GM18511 (cell line): ENCODE measurements at regions not wholly inside any gene's neighbourhood (a gene's known extent, or its start where the extent isn't known, plus 50 kb on each side); places are given as distances from the start of the nearest gene placed in this dataset.

Experiments used
- ATAC-seq: cut with Tn5 transposase; IDR thresholded peaks from one replicate; pipeline ENCODE4 v1.9.1; 2021; ENCODE audit warnings: mild to moderate bottlenecking, moderate library complexity; ENCODE audit not compliant: unreplicated experiment

- ATAC-seq = no peak
Measured at GRCh38 chr2:84290537-84290936, 168.5 kb downstream of the SUCLG1 start.

DNA sequence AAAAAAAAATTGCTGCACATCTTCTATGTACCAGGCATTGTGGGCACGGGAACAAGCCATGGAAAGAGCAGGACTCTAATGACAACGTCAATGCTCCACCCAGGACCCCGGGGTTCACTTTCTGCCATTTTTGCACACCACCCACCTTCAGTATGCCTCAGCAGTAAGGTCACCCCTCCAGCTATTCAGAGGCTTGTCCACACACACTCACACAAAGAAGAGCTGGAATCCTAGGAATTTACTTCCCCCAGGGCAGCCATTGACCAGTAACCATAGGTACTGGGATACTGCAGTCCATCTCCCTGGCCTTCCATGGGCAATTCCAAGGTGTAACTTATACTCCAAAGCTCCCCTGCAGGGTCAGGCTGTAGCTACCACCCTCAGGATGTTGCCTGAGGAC lies 170.8 kb downstream of the SUCLG1 start:
- ATAC-seq = no peak

DNA sequence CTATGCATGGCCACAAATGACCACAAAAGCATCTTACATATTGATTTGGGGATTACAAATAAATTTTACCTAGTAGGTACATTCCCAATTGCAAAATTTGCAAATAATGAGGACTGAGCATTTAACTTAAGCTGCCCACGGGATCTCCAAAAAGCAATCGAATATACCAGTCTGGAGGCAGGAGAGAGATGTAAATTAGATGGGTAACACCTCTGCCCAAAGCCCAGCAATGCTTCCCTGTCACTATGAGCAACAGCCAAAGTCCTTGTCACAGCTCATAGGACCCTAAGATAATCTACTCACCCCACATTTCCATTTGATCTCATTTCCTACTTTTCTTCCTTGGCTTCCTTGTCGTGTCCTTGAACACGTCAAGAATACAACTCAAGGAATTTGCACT lies 172.2 kb downstream of the SUCLG1 start:
- no peak for ATAC-seq

- ATAC-seq = no peak
Measured at GRCh38 chr2:84285056-84285747, 173.9 kb downstream of the SUCLG1 start.

- ATAC-seq = no peak
Measured at GRCh38 chr2:84283506-84283905, 175.6 kb downstream of the SUCLG1 start.

DNA sequence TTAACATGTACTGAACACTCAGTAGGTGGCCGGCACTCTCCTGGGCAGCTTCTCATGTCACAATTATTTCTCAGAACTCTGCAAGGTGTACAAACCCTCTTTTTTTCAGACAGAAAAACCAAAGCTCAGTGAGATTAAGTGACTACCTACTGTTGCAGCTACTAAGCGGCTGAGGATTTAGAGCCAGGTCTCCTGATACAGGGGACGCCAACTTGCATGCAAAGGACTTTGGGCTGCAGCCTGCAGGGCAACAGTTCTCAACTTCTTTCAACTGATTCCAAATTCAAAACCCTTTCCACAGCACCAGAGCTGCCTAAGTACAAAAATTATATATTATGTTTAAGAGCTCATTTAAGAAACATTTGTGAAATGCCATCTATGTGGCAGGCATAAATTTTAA lies 177.6 kb downstream of the SUCLG1 start:
- ATAC-seq = no peak

DNA sequence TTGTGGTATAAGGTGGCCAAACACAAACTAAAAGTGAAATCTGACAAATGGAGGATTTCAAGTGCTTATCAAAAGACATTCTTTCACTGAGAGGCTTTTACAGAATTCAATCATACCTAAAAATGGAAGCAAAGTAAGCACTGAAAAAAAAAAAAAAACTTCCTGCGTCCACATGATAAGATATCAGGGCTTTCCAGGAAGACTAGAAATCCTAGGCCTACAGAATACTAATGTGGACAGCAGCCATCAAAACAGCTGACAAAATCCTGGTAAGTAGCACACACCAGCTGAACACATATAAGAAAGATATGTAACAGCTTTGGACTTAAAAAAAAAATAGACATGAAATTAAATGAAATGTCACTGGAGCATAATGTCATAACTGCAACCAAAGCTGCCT lies 178.2 kb downstream of the SUCLG1 start:
- ATAC-seq = no peak

- ATAC-seq = no peak
Measured at GRCh38 chr2:84278386-84278785, 180.7 kb downstream of the SUCLG1 start.

GRCh38 chr2:84276590-84277255 lies 182.4 kb downstream of the SUCLG1 start:
- ATAC-seq = no peak

DNA sequence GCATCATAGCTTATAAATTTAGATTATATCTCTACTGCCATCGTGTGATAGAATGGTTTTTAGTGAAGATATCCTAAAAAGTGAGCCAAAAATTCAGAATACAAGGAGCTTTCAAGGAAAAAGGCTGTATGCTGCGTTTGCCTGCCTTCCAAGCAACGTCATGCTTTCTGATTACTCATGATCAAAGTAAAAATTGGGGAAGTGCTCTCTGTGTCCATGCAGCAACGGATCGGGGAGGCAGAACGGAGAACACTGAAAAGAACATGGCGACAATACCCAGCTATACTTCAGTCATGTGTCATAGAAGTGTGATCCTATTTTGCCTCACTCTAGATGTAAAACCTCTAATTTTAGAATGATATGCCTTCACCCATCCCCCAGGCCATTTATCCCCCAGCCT lies 185.7 kb downstream of the SUCLG1 start:
- ATAC-seq = no peak

GRCh38 chr2:84271977-84272376 lies 187.1 kb downstream of the SUCLG1 start:
- ATAC-seq = no peak

DNA sequence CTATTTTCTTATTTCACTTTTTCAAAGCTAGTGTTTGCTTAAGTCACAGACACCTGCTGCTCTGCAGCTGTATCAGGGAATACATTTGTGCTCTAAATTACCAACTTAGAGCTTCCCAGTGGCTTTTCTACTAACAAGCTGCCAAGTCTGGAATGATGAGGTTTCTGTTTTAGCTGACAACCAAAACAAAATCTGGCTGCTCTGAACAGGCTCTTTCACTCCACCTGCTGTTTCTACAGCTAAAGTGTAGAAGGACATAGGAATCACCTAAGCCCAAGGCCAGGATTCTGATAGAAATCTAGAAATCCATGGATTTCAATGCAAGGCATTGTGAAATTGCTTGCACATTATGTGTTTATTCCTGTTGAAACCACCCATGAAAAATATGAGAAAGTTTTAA lies 201.2 kb downstream of the SUCLG1 start:
- no peak for ATAC-seq

- no peak for ATAC-seq
Measured at GRCh38 chr2:84251651-84252302, 207.3 kb downstream of the SUCLG1 start.

GRCh38 chr2:84249140-84249539 lies 209.9 kb downstream of the SUCLG1 start:
- no peak for ATAC-seq

DNA sequence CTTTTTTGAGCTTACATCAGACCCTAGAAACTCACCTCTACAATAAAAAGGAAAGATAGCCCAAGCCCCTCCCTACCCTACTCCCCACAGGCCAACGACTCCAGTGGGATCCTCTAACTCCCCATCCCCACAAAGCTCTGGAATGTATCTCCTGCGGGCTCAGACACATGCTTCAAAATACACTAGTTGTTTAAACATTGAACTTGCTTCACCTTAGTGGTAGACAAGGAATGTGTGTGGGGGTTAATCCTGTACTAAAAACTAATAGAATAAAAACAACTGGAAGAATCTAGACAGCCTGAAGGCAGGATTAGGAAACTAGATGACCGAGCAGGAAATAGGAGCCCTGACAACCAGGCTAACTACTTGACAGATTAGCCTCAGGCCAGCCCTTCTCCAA lies 211.5 kb downstream of the SUCLG1 start:
- no peak for ATAC-seq

DNA sequence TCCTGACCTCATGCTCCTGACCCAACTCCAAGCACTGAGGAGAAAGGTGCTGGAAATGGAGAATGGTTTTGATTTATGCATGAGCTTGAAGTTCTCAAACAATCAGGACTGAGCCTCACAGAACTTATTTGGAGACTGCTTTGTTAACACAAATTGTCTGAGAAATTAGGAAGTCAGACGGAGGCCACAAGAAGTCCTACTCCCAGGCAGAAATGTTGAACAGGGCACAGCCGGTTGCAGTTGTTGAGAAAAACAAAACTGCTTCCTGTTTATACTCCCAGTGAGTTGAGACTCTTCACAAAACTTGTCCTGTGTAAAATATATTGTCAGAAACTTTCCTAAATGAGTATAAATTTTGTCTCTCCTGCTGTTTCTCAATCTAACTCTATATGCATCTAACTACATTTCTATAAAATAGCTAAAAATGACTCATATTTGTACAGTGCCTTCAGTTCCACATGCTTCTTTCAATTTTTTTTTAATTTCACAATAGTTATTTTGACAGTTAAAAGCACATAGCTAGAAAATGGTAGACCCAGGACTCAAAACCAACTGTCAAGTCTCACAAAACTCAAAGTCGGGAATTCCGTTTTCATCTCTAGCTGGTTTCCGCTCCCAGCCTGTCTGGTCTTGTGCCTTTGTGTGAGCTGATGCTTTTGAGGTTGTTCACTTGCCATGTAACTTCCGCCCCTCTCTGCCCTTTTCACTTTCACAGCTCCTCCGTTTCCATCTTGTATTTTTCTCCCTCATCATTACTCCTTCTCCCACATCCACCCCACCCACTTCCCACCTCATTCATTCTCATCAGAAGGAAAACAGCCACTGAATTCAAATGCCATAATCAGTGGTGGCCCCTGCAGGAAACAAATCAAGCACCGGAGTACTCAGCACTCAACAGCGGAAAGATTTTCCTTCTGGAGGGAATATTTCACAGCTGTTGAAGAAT lies 215.0 kb downstream of the SUCLG1 start:
- no peak for ATAC-seq

- ATAC-seq = no peak
Measured at GRCh38 chr2:84238907-84239306, 220.2 kb downstream of the SUCLG1 start.

GRCh38 chr2:84236288-84236687 lies 222.8 kb downstream of the SUCLG1 start:
- no peak for ATAC-seq

DNA sequence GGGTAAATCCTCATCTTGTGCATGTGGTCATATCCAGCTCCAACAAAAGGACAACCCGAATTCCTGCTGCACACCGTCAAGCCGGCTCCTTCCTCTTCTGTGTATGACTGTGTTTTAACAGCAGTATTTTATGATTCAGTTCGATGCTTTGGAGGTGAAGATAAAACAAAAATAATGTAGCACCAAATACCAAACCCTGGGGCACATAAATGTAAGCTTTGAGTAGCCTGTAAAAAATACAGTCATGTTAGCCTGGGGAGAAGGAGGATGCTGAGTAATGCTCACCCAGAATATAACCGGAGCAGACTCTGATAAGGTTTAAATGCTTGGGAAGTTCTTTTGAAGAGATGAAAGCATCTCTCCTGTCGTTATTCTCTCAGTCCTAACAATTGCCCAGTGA lies 225.0 kb downstream of the SUCLG1 start:
- no peak for ATAC-seq

DNA sequence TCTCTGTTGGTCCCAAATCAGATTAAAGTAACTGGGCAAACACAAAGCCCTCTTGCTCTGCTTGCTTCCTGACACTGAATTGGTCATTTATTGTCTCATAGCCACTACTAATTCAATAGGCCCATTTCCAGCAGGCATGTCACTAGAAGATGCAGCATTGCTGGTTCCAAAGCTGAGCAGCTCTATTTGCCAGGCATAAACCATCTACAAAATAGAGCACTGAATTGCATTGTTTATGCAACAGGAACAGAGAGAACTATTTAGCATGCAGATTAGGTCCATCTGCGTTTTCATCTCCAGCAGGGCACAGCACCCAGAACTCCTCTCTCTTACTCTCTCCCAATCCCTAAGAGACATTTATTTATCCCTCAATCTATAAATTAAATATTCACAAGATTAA lies 227.6 kb downstream of the SUCLG1 start:
- no peak for ATAC-seq

- ATAC-seq = no peak
Measured at GRCh38 chr2:84224121-84224520, 235.0 kb downstream of the SUCLG1 start.
